Stimulated activated CD8-positive, alpha-beta memory T cell treated with anti-CD3 and anti-CD28 coated beads, Interleukin-4, amount 100 ng/mL, for 24 hours (primary cell): ENCODE measurements at regions not wholly inside any gene's neighbourhood (a gene's known extent, or its start where the extent isn't known, plus 50 kb on each side); places are given as distances from the start of the nearest gene placed in this dataset.

Experiments
- DNase-seq: peaks from one replicate; pipeline ENCODE4 v3.0.0-alpha.2; 2020; ENCODE audit warnings: low read depth

DNA sequence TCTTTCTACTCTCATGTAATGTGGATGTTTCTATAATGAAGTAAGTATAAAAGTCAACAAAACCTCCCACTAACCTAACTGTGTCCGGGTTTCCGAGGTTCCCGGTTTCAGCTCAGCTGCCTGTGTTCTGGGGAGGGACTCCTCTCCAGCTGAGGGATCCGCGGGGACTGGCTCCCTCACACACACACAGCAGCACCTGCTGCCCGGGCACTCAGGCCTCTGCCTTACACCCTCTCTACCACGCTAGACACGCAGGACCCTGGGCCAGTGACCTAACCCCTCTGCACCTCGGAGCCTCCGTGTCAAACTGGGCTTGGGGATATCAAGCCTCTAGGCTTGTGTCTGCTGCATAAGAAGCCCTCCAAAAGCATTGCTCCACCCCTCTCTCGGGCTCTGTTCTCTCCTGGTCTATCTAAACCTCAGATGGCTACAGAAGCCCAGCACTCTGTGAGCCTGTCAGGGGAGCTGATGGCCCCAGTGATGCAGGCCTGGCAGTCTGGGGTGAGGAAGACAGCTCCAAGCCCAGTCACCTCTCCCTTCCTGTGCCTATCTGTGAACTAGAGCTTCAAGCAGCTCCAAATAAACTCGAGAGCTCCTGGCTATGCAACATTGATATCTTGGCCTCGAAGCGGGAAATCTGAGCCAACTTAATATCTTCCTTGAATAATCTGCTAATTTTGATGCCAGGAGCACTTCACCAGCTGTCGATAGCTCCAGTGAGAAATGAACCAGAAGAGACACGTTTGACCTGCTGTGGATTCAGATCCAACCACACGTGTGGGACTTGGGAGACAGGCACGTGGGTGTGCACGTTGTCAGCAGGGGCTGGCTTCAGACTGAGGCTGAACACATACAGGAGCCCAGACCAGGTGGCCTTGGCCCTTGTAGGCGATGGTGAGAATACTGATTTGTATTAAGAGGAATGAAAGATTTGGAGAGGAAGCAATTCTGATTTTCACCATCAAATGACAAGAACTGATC, 232.7 kb upstream of the B3GAT1 start:
- no peak for DNase-seq

DNA sequence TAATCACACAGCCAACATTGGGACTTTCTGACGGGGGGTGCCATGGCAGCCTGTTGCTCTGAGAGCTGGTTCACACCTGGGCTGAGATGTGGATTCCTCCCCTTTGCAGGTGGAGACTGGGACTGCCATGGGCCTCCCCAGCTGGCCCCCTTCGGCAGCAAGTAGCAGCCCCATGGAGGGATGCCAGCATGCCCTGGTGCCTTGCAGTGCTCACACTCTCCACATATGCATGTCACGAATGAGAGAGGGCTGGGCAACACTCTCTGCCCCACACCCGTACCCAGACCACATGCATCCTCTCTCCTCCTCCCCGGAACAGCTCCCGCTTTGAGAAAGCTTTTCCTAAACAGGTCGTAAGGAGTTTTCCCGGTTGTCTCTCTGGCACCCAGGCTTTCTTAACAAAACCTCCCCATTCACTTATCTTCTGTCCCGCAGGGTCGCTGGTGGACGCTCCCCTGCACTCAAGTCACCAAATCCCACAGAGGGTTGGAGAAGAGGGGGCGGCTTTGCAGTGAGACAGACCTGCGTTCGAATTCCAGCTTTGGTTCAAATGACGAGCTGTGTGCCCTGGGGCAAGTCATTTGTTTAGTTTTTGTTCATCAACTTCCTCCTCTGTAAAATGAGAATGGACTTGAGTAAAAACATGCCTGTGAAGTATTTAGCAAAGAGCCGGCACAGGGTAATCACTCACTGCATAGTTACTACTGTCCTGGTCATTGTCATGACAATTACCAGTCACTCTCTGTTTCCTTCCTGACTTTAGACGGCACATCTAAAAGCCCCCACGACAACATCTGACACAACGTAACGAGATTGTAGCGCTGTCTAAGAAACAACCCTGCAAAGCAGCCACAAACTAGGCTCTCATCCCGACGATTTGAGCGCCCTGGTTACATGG, 231.3 kb upstream of the B3GAT1 start:
- DNase-seq, result no peak

DNA sequence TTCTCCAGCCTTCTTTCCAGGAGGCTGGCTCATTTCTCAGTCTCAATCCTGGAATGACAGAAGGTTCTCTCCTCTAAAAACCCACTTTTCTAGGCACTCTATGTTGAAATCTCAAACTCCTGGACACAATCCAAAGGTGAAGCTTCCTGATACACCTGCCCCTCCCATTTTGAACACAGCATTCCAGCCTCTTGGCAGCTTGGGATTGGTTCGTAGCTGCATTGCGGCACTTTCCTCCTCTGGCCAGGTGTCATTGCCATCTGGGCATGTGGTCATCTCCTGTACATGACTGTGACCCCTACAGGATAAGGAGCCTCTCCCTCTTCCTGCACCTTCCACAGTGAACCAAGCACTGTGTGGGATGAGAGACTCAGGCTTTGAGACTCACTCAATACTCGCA, 230.2 kb upstream of the B3GAT1 start:
- DNase-seq, result no peak

DNA sequence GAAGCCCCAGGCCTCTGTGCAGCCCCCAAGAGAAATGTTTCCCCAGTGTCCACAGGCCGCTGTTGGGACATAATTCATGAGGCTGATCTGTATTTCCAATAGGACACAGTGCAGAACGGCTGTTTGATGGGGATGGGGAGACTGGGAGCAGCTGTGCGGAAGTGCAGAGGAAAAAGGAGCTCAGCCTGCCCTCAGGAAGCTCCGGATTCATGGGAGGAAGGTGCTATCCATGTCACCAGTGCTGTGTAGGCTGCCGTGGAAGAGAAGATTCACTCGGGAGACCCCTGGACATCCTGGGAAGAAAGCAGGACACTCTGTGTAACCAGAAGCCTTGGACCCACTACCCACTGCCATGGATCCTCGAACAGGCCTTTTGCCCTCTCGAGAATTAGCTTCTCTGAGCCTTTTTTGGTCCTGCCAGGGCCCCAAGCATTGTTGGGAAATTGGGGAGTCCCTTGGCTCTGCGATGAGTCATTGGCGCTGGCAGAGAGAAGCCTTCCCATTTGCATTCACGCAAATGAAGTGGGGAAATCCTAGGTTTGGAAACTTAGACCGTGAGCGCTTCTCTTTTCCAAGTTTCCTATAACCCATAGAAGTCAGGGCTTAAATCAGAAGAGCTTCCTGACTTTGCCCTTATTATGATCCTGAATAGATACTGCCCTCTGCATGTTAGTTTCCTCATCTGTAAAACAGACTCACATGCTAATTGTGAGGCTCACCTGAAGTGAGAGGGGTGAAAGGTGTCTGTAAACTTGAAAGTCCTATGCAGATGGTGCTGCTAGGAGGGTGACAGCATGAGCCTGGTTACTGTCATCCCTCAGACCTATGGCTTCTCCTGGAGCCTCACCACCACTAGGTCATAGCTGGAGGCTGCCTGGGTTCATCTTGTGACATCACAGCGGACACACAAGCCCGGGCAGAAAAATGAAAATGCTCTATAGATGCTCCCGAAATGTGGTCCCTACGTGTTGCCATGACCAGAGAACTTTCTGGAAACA, 229.2 kb upstream of the B3GAT1 start:
- no peak for DNase-seq

DNA sequence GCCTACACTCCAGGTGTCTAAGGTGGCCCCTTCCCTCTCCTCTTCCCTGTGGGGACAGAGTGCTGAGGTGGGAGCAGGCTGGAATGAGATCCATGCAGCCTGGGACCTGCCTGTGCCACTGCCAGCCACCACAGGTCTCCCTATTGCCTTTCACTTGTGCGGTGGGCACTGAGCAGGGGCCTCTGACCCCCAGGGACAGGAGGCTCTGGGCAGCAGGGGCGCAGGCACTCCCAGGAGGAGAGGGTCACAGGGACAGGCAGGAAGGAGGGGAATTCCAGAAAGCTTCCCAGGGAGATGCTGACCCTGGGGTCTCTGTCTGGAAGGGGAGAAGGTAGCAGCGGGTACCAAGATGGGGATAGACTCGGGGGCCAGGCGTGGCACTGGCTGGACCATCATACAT, 228.5 kb upstream of the B3GAT1 start:
- no peak for DNase-seq

DNA sequence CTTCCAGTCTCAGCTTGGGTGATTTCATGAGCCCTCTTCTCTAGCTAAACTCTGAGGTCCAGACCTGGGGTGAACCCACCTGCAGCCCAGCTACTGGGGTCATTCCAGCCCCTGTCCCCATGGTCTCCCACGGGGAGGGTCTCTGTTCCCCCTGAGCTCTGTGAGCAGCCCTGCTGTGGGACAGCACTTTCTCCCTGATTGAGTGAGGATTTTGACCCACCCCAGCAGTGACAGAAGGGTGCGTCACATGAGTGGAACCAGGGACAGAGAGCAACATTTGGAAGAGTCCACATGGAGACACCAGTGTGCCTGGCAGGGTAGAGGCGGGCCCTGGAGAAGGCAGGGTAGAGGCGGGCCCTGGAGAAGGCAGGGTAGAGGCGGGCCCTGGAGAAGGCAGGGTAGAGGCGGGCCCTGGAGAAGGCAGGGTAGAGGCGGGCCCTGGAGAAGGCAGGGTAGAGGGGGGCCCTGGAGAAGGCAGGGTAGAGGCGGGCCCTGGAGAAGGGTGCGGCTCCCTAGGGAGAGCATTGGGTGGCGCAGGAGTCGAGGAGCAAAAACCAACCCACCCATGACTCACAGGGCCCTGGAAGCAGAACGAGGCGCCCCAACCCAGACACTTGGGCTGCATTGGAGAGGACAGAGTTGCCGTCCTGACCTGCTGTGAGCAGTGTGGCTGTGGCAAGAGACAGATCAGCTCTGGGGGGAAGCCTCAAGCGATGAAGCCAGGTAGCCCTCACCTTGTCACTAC, 227.7 kb upstream of the B3GAT1 start:
- DNase-seq, result no peak

DNA sequence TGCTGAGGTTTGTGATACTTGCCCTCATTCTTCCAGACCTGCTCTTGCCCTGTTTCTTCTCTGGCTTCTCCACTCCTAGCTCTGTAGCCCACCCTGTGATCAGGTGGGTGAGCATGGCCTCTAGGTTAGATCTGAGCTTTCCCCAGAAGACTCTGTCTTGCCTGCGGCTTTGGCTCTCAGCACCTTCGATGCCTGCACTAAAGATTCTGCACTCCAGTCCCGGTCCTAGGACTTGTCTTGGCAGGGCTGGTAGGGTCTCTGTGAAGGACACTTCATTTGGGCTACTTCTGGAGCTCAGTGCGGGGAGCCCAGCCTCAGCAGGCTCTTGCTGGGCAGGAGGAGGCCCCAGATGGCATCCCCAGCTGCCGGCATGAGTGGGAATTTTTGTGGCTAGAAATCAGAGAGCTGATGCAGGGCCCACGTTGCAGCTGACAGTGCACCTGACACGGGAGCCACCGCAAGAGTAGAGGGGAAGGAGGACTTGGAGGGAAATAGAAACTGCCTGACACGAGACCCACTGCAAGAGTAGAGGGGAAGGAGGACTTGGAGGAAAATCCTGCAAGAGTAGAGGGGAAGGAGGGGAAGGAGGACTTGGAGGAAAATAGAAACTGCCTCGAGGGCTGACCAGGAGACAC, 226.9 kb upstream of the B3GAT1 start:
- no peak for DNase-seq

DNA sequence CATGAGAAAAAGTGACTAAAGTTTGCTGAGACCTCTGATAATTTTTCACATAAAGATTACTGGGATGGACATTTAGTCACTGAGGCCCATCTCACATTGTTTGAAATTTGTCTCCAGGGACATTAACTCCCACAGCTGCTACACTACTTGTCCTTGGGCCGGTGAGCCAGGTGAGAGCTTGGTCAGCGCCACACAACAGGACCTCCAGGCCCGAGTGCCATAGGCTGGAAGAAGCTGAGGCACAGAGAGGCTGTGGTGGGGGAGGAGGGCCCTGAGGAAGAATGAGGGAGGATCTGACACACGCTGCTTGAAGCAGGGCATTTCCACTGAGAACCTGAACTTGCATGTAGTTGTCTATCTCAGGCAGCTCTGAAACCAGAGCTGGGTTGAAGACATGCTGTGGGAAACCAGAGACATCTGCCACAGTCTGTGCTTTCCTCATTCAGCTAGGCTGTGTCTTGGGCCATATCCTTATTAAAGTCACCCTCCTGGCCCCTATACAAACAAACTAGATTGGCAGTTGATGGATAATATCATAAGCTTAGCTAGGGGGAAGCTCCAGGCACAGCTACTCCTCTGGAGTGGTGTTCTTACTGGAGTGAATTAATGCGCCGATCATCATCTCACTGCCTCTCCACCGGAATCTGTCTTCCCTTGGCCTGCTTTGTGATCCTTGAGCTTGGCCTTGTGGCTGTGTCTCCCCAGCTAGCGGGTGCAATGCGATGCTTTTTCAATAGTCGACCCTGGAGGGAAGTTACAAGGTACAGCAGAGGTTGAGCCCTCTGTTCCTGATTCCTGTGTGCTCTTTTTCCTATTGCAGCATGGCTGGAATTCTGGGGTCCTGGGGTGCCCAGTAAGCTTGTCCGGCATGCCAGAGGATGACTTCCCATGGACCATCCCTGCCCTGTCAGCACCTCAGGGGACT, 225.3 kb upstream of the B3GAT1 start:
- DNase-seq, result no peak

DNA sequence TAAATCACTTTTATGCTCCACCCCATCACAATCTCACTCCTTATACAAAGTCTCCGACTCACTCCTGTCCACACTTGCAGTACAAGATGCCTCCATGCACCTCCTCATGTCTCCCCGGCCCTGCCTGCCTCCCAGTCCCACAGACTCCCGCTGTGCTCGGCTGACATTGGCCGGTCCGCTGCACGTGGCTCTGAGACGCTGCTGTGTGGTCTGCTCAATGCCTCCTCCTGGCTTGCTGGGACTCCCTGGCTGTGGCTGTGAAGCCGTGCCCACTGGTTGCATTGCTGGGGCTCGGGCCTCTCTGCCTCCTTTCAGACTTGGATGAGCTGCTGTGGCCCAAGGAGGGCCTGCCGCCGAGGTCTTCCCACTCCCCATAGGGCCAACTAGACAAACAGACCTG, 224.0 kb upstream of the B3GAT1 start:
- no peak for DNase-seq

DNA sequence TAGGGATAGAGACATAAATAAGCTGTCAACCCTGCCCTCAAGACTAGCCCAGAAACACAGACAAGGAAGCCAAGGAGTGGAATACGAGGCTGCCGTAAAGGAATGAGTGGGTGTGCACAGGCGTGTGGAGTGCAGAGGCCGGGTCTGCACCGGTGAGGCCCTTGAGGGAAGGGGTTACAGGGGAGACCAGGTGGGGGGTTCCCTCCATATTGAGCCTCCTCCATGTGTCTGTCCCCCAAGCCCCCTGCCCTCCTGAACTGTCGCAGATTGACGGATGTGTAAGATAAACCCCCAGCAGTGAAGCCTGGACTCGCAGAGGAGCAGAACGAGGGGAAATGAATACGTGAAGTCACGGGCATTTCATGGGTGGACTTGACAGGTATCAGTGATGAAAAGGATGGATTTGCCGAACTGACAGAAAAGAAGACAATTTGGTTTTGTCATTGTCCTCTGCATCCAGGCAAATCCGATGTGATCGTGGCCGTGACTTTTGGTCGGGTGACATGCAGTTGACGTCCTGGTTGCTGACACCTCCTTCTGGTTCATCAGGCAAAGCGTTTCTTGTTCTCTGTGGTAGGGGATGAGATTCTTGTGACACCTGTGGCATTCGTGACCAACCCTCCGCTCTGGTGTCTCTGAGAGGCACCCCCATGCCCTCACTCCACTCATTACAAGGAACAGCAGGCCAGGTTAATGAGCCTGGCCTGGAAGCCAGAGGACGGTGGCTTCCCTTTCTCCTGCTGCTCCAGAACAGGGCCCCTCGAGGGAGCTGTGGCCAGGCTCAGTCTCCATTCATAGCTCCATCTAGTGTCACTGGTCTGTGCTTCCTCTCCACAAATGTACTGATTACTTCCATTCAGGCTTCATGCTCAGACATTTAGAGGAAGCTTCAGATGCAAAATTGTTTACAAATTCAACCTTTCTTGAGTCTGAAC, 223.1 kb upstream of the B3GAT1 start:
- DNase-seq, result no peak

DNA sequence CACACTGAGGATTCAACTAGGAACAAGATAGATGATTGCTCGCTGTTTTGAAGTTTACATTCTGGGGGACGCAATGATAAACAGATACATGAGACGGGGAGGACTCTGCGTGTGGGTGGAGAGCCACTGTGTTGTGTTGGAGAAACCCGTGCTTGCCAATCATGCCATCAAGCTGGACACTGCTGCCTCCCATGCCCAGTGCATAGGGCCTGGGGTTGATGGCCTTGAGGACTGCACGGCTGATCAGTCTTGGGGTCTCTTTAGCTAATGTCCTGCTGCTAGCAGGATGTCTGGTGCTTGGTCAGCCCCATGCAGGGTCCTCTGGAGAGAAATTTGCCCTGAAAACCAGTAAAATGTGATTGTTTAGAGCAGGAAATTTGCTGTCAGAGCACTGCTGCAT, 221.2 kb upstream of the B3GAT1 start:
- DNase-seq, result no peak

DNA sequence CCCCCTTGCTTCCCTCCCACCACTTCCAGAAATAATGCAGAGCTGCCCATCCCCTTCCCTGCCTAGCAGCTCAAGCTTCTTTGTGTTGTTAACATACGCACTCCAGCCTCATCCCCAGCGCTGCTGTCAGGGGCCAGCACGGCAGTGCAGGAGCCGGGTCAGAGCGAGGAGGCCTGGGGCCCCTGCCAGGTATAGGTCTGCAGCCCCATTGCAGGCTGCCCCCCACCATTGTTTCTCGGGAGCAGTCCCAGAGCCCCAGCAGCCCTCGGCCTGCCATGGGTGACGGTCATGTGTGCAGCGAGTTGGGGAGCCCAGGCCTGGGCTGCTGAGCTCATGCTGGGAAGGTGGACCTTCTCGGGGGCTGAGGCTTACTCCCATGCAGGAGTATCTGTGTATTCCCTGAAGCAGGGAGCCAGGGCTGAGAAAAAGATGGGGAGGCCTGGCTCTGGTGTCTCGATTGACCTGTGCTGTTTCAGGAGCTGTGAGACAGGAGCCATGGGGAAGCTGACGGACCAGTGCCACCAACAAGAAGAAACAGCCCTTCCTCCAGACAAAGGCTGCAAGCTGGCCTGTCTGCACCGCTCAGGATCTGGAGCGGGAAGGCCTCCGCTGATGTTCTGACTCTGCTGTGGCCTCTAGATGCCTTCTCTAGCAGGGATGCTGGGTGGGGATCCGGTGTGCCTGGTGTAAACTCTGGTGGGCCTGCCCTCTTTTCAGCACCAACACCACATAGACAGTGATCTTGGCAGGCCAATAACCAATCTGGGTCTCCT, 220.5 kb upstream of the B3GAT1 start:
- no peak for DNase-seq

DNA sequence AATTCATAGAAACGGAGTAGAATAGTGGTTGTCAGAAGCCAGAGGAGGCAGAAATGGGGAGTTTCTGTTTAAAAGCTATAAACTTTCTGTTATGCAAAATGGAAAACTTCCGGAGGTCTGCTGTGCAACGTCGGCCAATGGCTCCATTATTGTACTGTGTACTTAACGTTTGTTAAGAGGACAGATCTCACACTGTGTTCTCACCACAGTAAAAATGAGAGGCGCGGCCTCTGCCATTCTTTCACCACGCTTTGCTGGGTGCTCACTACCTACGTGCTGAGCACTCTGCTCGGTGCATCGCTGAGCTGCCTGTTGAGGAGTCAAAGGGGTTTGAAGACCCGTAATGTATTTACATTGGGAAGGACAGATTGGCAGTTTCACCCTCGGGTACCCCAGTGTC, 218.8 kb upstream of the B3GAT1 start:
- no peak for DNase-seq

DNA sequence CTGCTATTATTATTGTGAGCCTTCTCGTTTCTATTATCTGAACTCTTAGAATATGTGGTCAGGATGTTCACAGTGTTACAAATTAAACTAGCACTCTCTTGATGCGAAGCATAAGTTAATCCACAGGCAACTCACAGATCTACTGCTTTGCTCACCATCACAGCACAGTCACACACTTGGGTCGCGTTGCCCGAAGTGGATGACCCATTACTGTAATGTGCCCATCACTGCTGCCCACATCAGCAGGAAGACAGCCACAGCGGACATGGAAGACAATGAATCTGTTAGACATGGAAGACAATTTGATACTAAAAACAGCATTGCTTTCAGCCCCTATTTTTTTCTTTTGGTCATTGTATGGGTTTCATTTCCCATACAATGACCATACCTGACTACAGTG, 216.4 kb upstream of the B3GAT1 start:
- DNase-seq, result no peak

DNA sequence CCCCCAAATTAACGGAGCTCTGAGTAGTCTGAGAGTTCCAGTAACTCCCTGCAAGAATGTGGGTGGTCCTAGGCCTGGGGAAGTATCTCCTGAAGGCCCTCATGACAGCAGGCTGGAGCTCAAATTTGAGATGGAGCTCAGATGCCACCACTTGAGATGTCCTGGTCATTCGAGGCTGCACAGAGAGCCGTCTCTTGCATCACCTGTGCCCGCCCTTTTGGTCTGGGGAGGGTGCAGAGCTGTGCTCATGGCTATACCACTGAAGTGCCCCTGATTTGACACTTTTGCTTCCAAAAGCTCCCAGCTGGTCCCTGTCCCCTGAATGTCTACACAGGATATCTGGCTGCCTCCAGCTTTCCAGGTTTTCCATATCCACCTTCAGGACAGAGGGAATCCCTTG, 214.0 kb upstream of the B3GAT1 start:
- DNase-seq, result no peak

DNA sequence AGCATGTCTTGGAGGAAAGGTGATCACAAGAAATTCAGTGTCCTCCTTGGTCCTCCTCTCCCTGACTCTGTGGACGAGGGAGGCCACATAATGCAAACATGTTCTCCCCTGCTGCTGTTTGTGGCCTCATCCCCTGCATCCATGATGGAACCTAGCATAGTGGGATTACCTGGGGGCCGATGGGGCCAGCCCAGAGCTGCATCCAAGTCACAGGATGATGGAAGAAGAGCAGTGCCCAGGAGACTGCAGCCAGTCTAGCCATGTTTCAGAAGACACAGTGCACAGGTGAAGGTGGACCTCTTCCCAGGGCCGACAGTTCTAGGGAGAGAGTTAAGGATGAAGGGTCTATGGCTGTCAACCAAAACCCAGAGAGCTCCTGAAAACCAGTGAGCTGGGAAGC, 213.6 kb upstream of the B3GAT1 start:
- DNase-seq, result no peak

DNA sequence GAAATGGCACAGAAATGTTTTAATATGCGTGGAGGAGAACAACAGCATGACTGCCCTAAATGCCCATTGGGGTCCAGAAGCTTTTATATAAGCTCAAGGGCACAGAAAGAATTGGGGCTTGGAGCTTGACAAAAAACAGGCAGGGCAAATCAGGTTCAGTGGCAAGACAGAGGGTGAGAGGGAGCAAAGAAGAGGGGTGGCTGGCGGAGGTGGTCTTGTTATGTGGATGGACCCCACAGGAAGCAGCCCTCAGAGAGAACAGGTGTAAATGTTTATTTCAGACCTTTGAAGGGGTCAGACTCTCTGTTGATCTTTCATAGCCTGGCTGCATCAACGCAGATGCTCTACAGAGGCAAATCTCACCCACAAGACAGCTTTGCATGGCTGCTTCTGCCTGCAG, 213.1 kb upstream of the B3GAT1 start:
- DNase-seq, result no peak
